T-helper 1 cell treated with Interleukin-12 subunit alpha and Interleukin-12 subunit beta and Interleukin-4 antibody, amounts not matched to agents 30 μg/mL and 1 μg/mL, for 36 hours (primary cell): ENCODE measurements at regions not wholly inside any gene's neighbourhood (a gene's known extent, or its start where the extent isn't known, plus 50 kb on each side); places are given as distances from the start of the nearest gene placed in this dataset.
"Not testable (repeated sequence)": the region's sequence is repeated elsewhere in the genome, so short reads cannot be mapped to it uniquely, and the experiment has no call there.

Source experiments
- H3K27ac Mint-ChIP-seq: one replicate; pipeline ENCODE4 v1.8.0; 2021; ENCODE audit warnings: mild to moderate bottlenecking, mixed read lengths
- H3K27me3 Mint-ChIP-seq: one replicate; pipeline ENCODE4 v1.8.0; 2021; ENCODE audit warnings: low read depth, mixed read lengths
- H3K36me3 Mint-ChIP-seq: one replicate; pipeline ENCODE4 v1.8.0; 2021; ENCODE audit warnings: low read depth, mixed read lengths
- H3K4me1 Mint-ChIP-seq: one replicate; pipeline ENCODE4 v1.8.0; 2021; ENCODE audit warnings: low read depth, mixed read lengths
- H3K4me3 Mint-ChIP-seq: one replicate; pipeline ENCODE4 v1.8.0; 2021; ENCODE audit warnings: mild to moderate bottlenecking, moderate library complexity, mixed read lengths
- H3K9me3 Mint-ChIP-seq: one replicate; pipeline ENCODE4 v1.8.0; 2021; ENCODE audit warnings: mixed read lengths

- H3K9me3 Mint-ChIP-seq = no peaks in the 10 kb centered on the region
- no peaks in the 10 kb centered on the region for H3K4me1 Mint-ChIP-seq
- no peaks in the 10 kb centered on the region for H3K27me3 Mint-ChIP-seq
- no peaks in the 10 kb centered on the region for H3K36me3 Mint-ChIP-seq
- H3K27ac Mint-ChIP-seq = no peak overlapping the region
- H3K4me3 Mint-ChIP-seq = no peak overlapping the region
Measured at GRCh38 chr13:88436974-88437373, 765.8 kb downstream of the SLITRK5 start.

GRCh38 chr13:88450515-88450914, 779.3 kb downstream of the SLITRK5 start:
- no peaks in the 10 kb centered on the region for H3K4me1 Mint-ChIP-seq
- no peak overlapping the region for H3K27ac Mint-ChIP-seq
- H3K9me3 Mint-ChIP-seq = no peaks in the 10 kb centered on the region
- H3K4me3 Mint-ChIP-seq = no peak overlapping the region
- no peaks in the 10 kb centered on the region for H3K36me3 Mint-ChIP-seq
- no peaks in the 10 kb centered on the region for H3K27me3 Mint-ChIP-seq

- no peak overlapping the region for H3K4me3 Mint-ChIP-seq
- no peaks in the 10 kb centered on the region for H3K9me3 Mint-ChIP-seq
- no peaks in the 10 kb centered on the region for H3K36me3 Mint-ChIP-seq
Measured at GRCh38 chr13:88456151-88456550, 785.0 kb downstream of the SLITRK5 start.

GRCh38 chr13:88459331-88459730, 788.2 kb downstream of the SLITRK5 start:
- H3K9me3 Mint-ChIP-seq = no peaks in the 10 kb centered on the region
- H3K27ac Mint-ChIP-seq = no peak overlapping the region
- H3K4me1 Mint-ChIP-seq = no peaks in the 10 kb centered on the region
- no peaks in the 10 kb centered on the region for H3K27me3 Mint-ChIP-seq
- H3K36me3 Mint-ChIP-seq = no peaks in the 10 kb centered on the region
- H3K4me3 Mint-ChIP-seq = no peak overlapping the region

More at GRCh38 chr13:88456151-88456550, 785.0 kb downstream of the SLITRK5 start:
- Mint-ChIP-seq H3K27me3 (no peaks in the 10 kb centered on the region), H3K4me1 (no peaks in the 10 kb centered on the region), H3K27ac (no peak overlapping the region)

- no peaks in the 10 kb centered on the region for H3K9me3 Mint-ChIP-seq
- no peaks in the 10 kb centered on the region for H3K27me3 Mint-ChIP-seq
- H3K4me3 Mint-ChIP-seq = no peak overlapping the region
- H3K4me1 Mint-ChIP-seq = no peaks in the 10 kb centered on the region
- H3K36me3 Mint-ChIP-seq = no peaks in the 10 kb centered on the region
- H3K27ac Mint-ChIP-seq = no peak overlapping the region
Measured at GRCh38 chr13:88461272-88462009, 790.3 kb downstream of the SLITRK5 start.

GRCh38 chr13:88464851-88465250, 793.7 kb downstream of the SLITRK5 start:
- Mint-ChIP-seq H3K4me1 (no peaks in the 10 kb centered on the region), H3K27ac (no peak overlapping the region), H3K27me3 (no peaks in the 10 kb centered on the region), H3K4me3 (no peak overlapping the region), H3K36me3 (no peaks in the 10 kb centered on the region), H3K9me3 (peaks cover 5% of the 10 kb centered on the region)

- H3K36me3 Mint-ChIP-seq = no peaks in the 10 kb centered on the region
- no peak overlapping the region for H3K27ac Mint-ChIP-seq
- H3K4me1 Mint-ChIP-seq = no peaks in the 10 kb centered on the region
- H3K9me3 Mint-ChIP-seq = peaks cover 5% of the 10 kb centered on the region
- H3K4me3 Mint-ChIP-seq = no peak overlapping the region
- H3K27me3 Mint-ChIP-seq = no peaks in the 10 kb centered on the region
Measured at GRCh38 chr13:88472316-88472715, 801.1 kb downstream of the SLITRK5 start.

- Mint-ChIP-seq H3K9me3 (peaks cover 3% of the 10 kb centered on the region), H3K4me1 (no peaks in the 10 kb centered on the region), H3K36me3 (no peaks in the 10 kb centered on the region), H3K27me3 (no peaks in the 10 kb centered on the region), H3K27ac (no peak overlapping the region), H3K4me3 (no peak overlapping the region)
Measured at GRCh38 chr13:88483202-88483601, 812.0 kb downstream of the SLITRK5 start.

GRCh38 chr13:88507909-88508308, 836.7 kb downstream of the SLITRK5 start:
- Mint-ChIP-seq H3K27ac (no peak overlapping the region), H3K9me3 (peaks cover 63% of the 10 kb centered on the region), H3K27me3 (no peaks in the 10 kb centered on the region), H3K4me1 (no peaks in the 10 kb centered on the region), H3K4me3 (no peak overlapping the region), H3K36me3 (no peaks in the 10 kb centered on the region)

GRCh38 chr13:88512993-88513392, 841.8 kb downstream of the SLITRK5 start:
- H3K27me3 Mint-ChIP-seq, H3K4me1 Mint-ChIP-seq, H3K36me3 Mint-ChIP-seq, H3K4me3 Mint-ChIP-seq, H3K27ac Mint-ChIP-seq: not testable (repeated sequence)
- peaks cover 39% of the 10 kb centered on the region for H3K9me3 Mint-ChIP-seq

- Mint-ChIP-seq H3K4me3 (no peak overlapping the region), H3K36me3 (peaks cover 1% of the 10 kb centered on the region), H3K27me3 (no peaks in the 10 kb centered on the region), H3K4me1 (no peaks in the 10 kb centered on the region), H3K9me3 (no peaks in the 10 kb centered on the region), H3K27ac (no peak overlapping the region)
Measured at GRCh38 chr13:88526186-88526852, 855.1 kb downstream of the SLITRK5 start.

GRCh38 chr13:88526853-88527215, 855.7 kb downstream of the SLITRK5 start:
- H3K27ac Mint-ChIP-seq = no peak overlapping the region
- H3K4me1 Mint-ChIP-seq = no peaks in the 10 kb centered on the region
- no peak overlapping the region for H3K4me3 Mint-ChIP-seq
- no peaks in the 10 kb centered on the region for H3K27me3 Mint-ChIP-seq
- H3K36me3 Mint-ChIP-seq = peaks cover 1% of the 10 kb centered on the region
- H3K9me3 Mint-ChIP-seq = no peaks in the 10 kb centered on the region

GRCh38 chr13:88541994-88542393, 870.8 kb downstream of the SLITRK5 start:
- no peak overlapping the region for H3K27ac Mint-ChIP-seq
- H3K4me1 Mint-ChIP-seq = no peaks in the 10 kb centered on the region
- H3K9me3 Mint-ChIP-seq = peaks cover 5% of the 10 kb centered on the region
- H3K36me3 Mint-ChIP-seq = no peaks in the 10 kb centered on the region
- H3K4me3 Mint-ChIP-seq = no peak overlapping the region
- H3K27me3 Mint-ChIP-seq = no peaks in the 10 kb centered on the region

GRCh38 chr13:88544836-88545235, 873.7 kb downstream of the SLITRK5 start:
- H3K36me3 Mint-ChIP-seq = no peaks in the 10 kb centered on the region
- no peak overlapping the region for H3K27ac Mint-ChIP-seq
- H3K4me1 Mint-ChIP-seq = no peaks in the 10 kb centered on the region

GRCh38 chr13:88552966-88553365, 881.8 kb downstream of the SLITRK5 start:
- H3K4me3 Mint-ChIP-seq = no peak overlapping the region

More at GRCh38 chr13:88544836-88545235, 873.7 kb downstream of the SLITRK5 start:
- Mint-ChIP-seq H3K4me3 (no peak overlapping the region), H3K27me3 (no peaks in the 10 kb centered on the region), H3K9me3 (peaks cover 5% of the 10 kb centered on the region)

More at GRCh38 chr13:88552966-88553365, 881.8 kb downstream of the SLITRK5 start:
- Mint-ChIP-seq H3K27ac (no peak overlapping the region), H3K36me3 (no peaks in the 10 kb centered on the region), H3K9me3 (peaks cover 1% of the 10 kb centered on the region), H3K4me1 (no peaks in the 10 kb centered on the region), H3K27me3 (no peaks in the 10 kb centered on the region)
